HK-2 (cell line): ENCODE measurements at regions not wholly inside any gene's neighbourhood (a gene's known extent, or its start where the extent isn't known, plus 50 kb on each side); places are given as distances from the start of the nearest gene placed in this dataset.
"Not testable (repeated sequence)": the region's sequence is repeated elsewhere in the genome, so short reads cannot be mapped to it uniquely, and the experiment has no call there.

Experiments
- DNase-seq: peaks from one replicate; pipeline ENCODE4 v3.0.0-alpha.2; 2018; ENCODE audit not compliant: unreplicated experiment

GRCh38 chr7:131800531-131800930 is 244.1 kb upstream of the PODXL start:
- DNase-seq = no peak

GRCh38 chr7:131800008-131800407 is 243.6 kb upstream of the PODXL start:
- no peak for DNase-seq

GRCh38 chr7:131797841-131798240 is 241.4 kb upstream of the PODXL start:
- no peak for DNase-seq

GRCh38 chr7:131795400-131795799 is 239.0 kb upstream of the PODXL start:
- DNase-seq = no peak

- DNase-seq = no peak
These were observed 235.9 kb upstream of the PODXL start for GRCh38 chr7:131792311-131792710.

GRCh38 chr7:131787101-131787500 is 230.7 kb upstream of the PODXL start:
- DNase-seq = no peak

- DNase-seq = no peak
These were observed 229.8 kb upstream of the PODXL start for GRCh38 chr7:131786204-131786603.

- no peak for DNase-seq
These were observed 222.2 kb upstream of the PODXL start for GRCh38 chr7:131778601-131779000.

- no peak for DNase-seq
These were observed 218.2 kb upstream of the PODXL start for GRCh38 chr7:131774419-131775220.

- no peak for DNase-seq
These were observed 217.0 kb upstream of the PODXL start for GRCh38 chr7:131773413-131773812.

GRCh38 chr7:131769241-131769640 is 212.8 kb upstream of the PODXL start:
- DNase-seq = no peak

- no peak for DNase-seq
These were observed 211.2 kb upstream of the PODXL start for GRCh38 chr7:131767591-131767990.

GRCh38 chr7:131765575-131765974 is 209.1 kb upstream of the PODXL start:
- DNase-seq = no peak

- DNase-seq = no peak
These were observed 207.8 kb upstream of the PODXL start for GRCh38 chr7:131764143-131764775.

GRCh38 chr7:131762753-131763152 is 206.3 kb upstream of the PODXL start:
- no peak for DNase-seq

GRCh38 chr7:131755801-131756200 is 199.4 kb upstream of the PODXL start:
- DNase-seq = not testable (repeated sequence)

- peak; percentile 5 for DNase-seq
These were observed 197.3 kb upstream of the PODXL start for GRCh38 chr7:131753620-131754222.

- no peak for DNase-seq
These were observed 191.3 kb upstream of the PODXL start for GRCh38 chr7:131747658-131748232.

GRCh38 chr7:131745390-131746248 is 189.2 kb upstream of the PODXL start:
- peak; percentile 16 for DNase-seq

- DNase-seq = no peak
These were observed 185.0 kb upstream of the PODXL start for GRCh38 chr7:131741446-131741845.

- DNase-seq = no peak
These were observed 181.5 kb upstream of the PODXL start for GRCh38 chr7:131737746-131738465.
